ENCODE measurements at regions not wholly inside any gene's neighbourhood (a gene's known extent, or its start where the extent isn't known, plus 50 kb on each side); places are given as distances from the start of the nearest gene placed in this dataset.
"Not testable (repeated sequence)": the region's sequence is repeated elsewhere in the genome, so short reads cannot be mapped to it uniquely, and the experiment has no call there.

- Histone ChIP-seq H3K9me3 (no peaks in the 10 kb centered on the region), H3K4me3 (no peak overlapping the region), H3K4me1 (peaks cover 0 to 5% (median 2%) of the 10 kb centered on the region in 4 donors), H3K36me3 (no peaks in the 10 kb centered on the region), H3K27ac (no peak overlapping the region), H3K27me3 (no peaks in the 10 kb centered on the region)
- 67 to 76% methylated on average over 9 of the region's 9 CpGs for WGBS, 2 donors
- no peak for DNase-seq
- TF ChIP-seq EP300 (IDR thresholded peaks at IDR 0.05) (no peak), POLR2AphosphoS5 (IDR thresholded peaks at IDR 0.05) (no peak), POLR2A (IDR thresholded peaks at IDR 0.05) (no peak)
- TF ChIP-seq, protein P1, sequence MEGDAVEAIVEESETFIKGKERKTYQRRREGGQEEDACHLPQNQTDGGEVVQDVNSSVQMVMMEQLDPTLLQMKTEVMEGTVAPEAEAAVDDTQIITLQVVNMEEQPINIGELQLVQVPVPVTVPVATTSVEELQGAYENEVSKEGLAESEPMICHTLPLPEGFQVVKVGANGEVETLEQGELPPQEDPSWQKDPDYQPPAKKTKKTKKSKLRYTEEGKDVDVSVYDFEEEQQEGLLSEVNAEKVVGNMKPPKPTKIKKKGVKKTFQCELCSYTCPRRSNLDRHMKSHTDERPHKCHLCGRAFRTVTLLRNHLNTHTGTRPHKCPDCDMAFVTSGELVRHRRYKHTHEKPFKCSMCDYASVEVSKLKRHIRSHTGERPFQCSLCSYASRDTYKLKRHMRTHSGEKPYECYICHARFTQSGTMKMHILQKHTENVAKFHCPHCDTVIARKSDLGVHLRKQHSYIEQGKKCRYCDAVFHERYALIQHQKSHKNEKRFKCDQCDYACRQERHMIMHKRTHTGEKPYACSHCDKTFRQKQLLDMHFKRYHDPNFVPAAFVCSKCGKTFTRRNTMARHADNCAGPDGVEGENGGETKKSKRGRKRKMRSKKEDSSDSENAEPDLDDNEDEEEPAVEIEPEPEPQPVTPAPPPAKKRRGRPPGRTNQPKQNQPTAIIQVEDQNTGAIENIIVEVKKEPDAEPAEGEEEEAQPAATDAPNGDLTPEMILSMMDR (IDR thresholded peaks at IDR 0.05) = no peak
- intact Hi-C loops (cut with DNase I) = no loop called here
Measured at GRCh38 chr3:194189243-194189791, 53.4 kb downstream of the HES1 start.

- WGBS, 2 donors = 70 to 89% methylated on average over 2 of the region's 2 CpGs
- intact Hi-C loops (cut with DNase I) = not testable (repeated sequence)
Measured at GRCh38 chr3:194191850-194192249, 55.9 kb downstream of the HES1 start.

DNA sequence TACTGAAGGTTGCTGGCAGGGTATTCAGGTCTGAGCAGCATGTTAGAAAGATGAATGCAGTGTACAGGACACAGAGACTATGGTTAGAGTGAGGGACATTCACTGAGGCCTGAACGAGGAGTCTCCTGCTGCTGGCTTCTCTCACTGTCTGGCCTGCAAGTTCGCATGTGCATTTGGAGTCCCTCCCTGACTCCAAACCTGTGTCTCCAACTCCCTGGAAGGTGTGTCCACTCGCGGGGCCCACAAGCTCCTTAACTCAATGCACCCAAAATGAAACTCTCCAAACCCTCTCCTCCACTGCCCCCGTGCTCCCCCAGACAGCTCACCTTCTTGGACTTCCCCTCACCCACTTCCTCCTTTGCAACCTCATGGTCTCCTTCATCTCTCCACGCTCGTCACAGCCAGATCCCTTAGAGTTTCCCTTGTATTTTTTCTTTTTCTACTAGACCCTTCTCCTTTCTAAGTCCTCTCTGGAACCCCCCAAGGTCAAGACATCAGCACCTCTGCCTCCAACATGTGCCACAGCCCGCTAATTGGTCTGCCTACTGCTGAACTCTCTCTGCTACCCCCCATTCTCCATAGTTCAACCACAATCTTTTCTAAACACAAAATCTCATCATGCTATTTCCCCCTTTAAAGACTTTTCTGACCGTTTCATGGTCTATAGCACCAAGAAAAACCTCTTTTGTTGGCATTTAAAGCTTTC is 58.3 kb downstream of the HES1 start:
- WGBS, 2 donors = 66 to 81% methylated on average over 9 of the region's 9 CpGs
- Histone ChIP-seq H3K36me3 (no peaks in the 10 kb centered on the region), H3K4me3 (no peak overlapping the region), H3K4me1 (no peaks in the 10 kb centered on the region), H3K27me3 (no peaks in the 10 kb centered on the region), H3K27ac (peak overlapping the region in 1 of 4 donors; percentile 5), H3K9me3 (no peaks in the 10 kb centered on the region)
- TF ChIP-seq, protein P1 (IDR thresholded peaks at IDR 0.05) = no peak
- TF ChIP-seq POLR2AphosphoS5 (IDR thresholded peaks at IDR 0.05) = no peak
- TF ChIP-seq POLR2A (IDR thresholded peaks at IDR 0.05) = no peak
- no peak for TF ChIP-seq EP300 (IDR thresholded peaks at IDR 0.05)
- no peak for DNase-seq
- intact Hi-C loops (cut with DNase I) = no loop called here

More at GRCh38 chr3:194191850-194192249, 55.9 kb downstream of the HES1 start:
- H3K27ac ChIP-seq, H3K9me3 ChIP-seq, H3K27me3 ChIP-seq, H3K36me3 ChIP-seq, H3K4me3 ChIP-seq, DNase-seq, H3K4me1 ChIP-seq: not testable (repeated sequence)

DNA sequence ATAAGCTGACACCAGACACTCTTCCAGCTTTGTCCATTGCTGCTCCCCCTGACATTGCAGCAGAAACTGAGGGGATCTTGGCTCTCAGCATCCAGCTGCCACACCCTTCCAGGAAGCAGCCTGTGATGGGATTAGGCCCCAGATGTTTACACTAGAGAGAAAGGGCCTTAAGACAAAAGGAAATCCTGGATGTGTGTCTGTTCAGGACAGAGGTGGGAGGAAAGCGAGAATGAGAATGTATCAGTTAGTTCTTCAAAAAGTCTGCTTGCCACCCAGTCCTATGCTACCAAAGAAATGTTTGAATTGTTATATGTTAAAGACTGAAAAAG is 58.8 kb downstream of the HES1 start:
- Histone ChIP-seq H3K36me3 (no peaks in the 10 kb centered on the region), H3K4me1 (no peaks in the 10 kb centered on the region), H3K27ac (no peak overlapping the region), H3K27me3 (no peaks in the 10 kb centered on the region), H3K9me3 (no peaks in the 10 kb centered on the region), H3K4me3 (no peak overlapping the region)
- intact Hi-C loops (cut with DNase I) = no loop called here
- WGBS, 2 donors = 92% methylated on average over 1 of the region's 1 CpG
- TF ChIP-seq EP300 (IDR thresholded peaks at IDR 0.05) = no peak
- TF ChIP-seq, protein P1 (IDR thresholded peaks at IDR 0.05) = no peak
- TF ChIP-seq POLR2AphosphoS5 (IDR thresholded peaks at IDR 0.05) = no peak
- TF ChIP-seq POLR2A (IDR thresholded peaks at IDR 0.05) = no peak
- no peak for DNase-seq

DNA sequence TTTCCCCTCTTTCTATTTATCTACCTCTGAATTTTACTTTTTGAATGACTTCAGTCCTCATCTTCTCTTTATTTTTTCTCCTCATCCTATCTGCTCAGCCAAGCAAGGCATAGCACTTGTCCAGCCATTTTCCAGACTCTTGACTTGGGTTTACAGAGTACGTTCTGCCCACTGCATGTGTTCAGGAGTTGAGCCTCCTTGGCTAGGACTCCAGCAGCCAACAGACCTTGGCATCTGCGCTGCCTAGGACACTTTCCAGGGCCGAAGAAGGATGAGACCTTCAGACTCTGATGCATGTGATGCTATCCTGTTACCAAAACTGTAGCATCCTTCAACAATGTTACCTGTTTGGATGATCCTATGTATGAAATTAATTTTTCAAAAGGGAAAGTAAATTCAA is 59.7 kb downstream of the HES1 start:
- H3K4me3 ChIP-seq = no peak overlapping the region
- H3K36me3 ChIP-seq = no peaks in the 10 kb centered on the region
- no peaks in the 10 kb centered on the region for H3K27me3 ChIP-seq
- 93 to 96% methylated on average over 3 of the region's 3 CpGs for WGBS, 2 donors
- H3K27ac ChIP-seq = no peak overlapping the region
- no peaks in the 10 kb centered on the region for H3K4me1 ChIP-seq
- TF ChIP-seq, protein P1 (IDR thresholded peaks at IDR 0.05) = no peak
- peak in 1 of 4 donors; percentile 34 for TF ChIP-seq POLR2AphosphoS5 (IDR thresholded peaks at IDR 0.05)
- no peak for TF ChIP-seq EP300 (IDR thresholded peaks at IDR 0.05)
- TF ChIP-seq POLR2A (IDR thresholded peaks at IDR 0.05) = no peak
- intact Hi-C loops (cut with DNase I) = no loop called here
- DNase-seq = no peak
- no peaks in the 10 kb centered on the region for H3K9me3 ChIP-seq

All from sigmoid colon (tissue), 6 donors.